ENCODE measurements at regions not wholly inside any gene's neighbourhood (a gene's known extent, or its start where the extent isn't known, plus 50 kb on each side); places are given as distances from the start of the nearest gene placed in this dataset.

- DNase-seq, result peak; percentile 3
These were observed 362.3 kb downstream of the WDR72 start for GRCh38 chr15:53397041-53397616.

- no peak for DNase-seq
These were observed 363.6 kb downstream of the WDR72 start for GRCh38 chr15:53395871-53396270.

- no peak for DNase-seq
These were observed 368.9 kb downstream of the WDR72 start for GRCh38 chr15:53390549-53390948.

GRCh38 chr15:53389271-53390037, 370.0 kb downstream of the WDR72 start:
- no peak for DNase-seq

- DNase-seq, result no peak
These were observed 375.0 kb downstream of the WDR72 start for GRCh38 chr15:53384417-53384816.

GRCh38 chr15:53378096-53378800, 381.2 kb downstream of the WDR72 start:
- no peak for DNase-seq

- no peak for DNase-seq
These were observed 391.7 kb downstream of the WDR72 start for GRCh38 chr15:53367740-53368139.

- peak; percentile 28 for DNase-seq
These were observed 398.6 kb downstream of the WDR72 start for GRCh38 chr15:53360881-53361280.

GRCh38 chr15:53359038-53359437, 400.4 kb downstream of the WDR72 start:
- no peak for DNase-seq

GRCh38 chr15:53354874-53355273, 404.6 kb downstream of the WDR72 start:
- no peak for DNase-seq

GRCh38 chr15:53351373-53351772, 408.1 kb downstream of the WDR72 start:
- no peak for DNase-seq

- no peak for DNase-seq
These were observed 412.9 kb downstream of the WDR72 start for GRCh38 chr15:53346583-53346982.

GRCh38 chr15:53331328-53332190, 427.9 kb downstream of the WDR72 start:
- DNase-seq, result no peak

- DNase-seq, result no peak
These were observed 431.1 kb downstream of the WDR72 start for GRCh38 chr15:53328341-53328740.

- no peak for DNase-seq
These were observed 435.4 kb downstream of the WDR72 start for GRCh38 chr15:53324061-53324460.

- DNase-seq, result no peak
These were observed 436.3 kb downstream of the WDR72 start for GRCh38 chr15:53323191-53323590.

GRCh38 chr15:53320816-53321215, 438.6 kb downstream of the WDR72 start:
- no peak for DNase-seq

- no peak for DNase-seq
These were observed 446.8 kb downstream of the WDR72 start for GRCh38 chr15:53312707-53313106.

- DNase-seq, result no peak
These were observed 448.8 kb downstream of the WDR72 start for GRCh38 chr15:53310709-53311108.

GRCh38 chr15:53307952-53308624, 451.4 kb downstream of the WDR72 start:
- no peak for DNase-seq

- no peak for DNase-seq
These were observed 453.9 kb downstream of the WDR72 start for GRCh38 chr15:53305554-53305953.

- no peak for DNase-seq
These were observed 454.4 kb downstream of the WDR72 start for GRCh38 chr15:53305101-53305500.

Measured in hindlimb muscle (tissue), 1 donor.